Fibroblast of lung (primary cell): ENCODE measurements at regions not wholly inside any gene's neighbourhood (a gene's known extent, or its start where the extent isn't known, plus 50 kb on each side); places are given as distances from the start of the nearest gene placed in this dataset.
"Not testable (repeated sequence)": the region's sequence is repeated elsewhere in the genome, so short reads cannot be mapped to it uniquely, and the experiment has no call there.

ENCODE experiments used
- CTCF ChIP-seq, 2 donors: IDR thresholded peaks in 1 of 2; conservative IDR thresholded peaks in 1 of 2; 1 replicate in 1 of 2; 2 replicates in 1 of 2; pipeline ENCODE4 v1.5.1; 2011 to 2012; ENCODE audit warnings: low read length in 2 of 2, control low read depth in 1 of 2, inconsistent platforms in 1 of 2, low read depth in 1 of 2, mild to moderate bottlenecking in 1 of 2
- EZH2 ChIP-seq: IDR thresholded peaks from 2 replicates; pipeline ENCODE4 v1.5.1; 2012; ENCODE audit warnings: low read length, control low read depth, mild to moderate bottlenecking; ENCODE audit errors: missing control alignments

- not testable (repeated sequence) for TF ChIP-seq CTCF (conservative IDR thresholded peaks at IDR 0.05 in 1 of 2, IDR thresholded peaks at IDR 0.05 in 1 of 2; ENCODE audit: low read depth in 1 of 2, low read length in 2 of 2); EZH2
Measured at GRCh38 chr20:48436609-48437008, 391.2 kb downstream of the PREX1 start.
